ENCODE measurements at regions not wholly inside any gene's neighbourhood (a gene's known extent, or its start where the extent isn't known, plus 50 kb on each side); places are given as distances from the start of the nearest gene placed in this dataset.

DNA sequence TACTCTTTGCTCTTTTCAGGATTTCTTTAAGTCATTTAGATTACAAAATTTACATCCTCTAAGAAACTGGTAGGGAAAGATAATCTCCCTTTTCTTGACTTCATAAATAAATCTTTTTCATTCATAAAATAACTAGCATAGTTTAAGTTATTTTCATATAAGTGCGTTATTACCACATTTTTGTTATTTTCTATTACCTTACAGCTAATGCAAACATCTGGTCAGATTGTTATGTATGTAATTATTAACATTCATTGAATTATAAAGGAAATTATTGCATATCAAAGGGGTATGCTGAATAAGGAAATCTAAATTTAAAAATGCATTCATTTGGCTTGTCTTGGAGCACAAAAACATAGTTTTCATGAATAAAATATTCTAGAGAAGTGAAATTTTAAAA, 55.3 kb upstream of the SLITRK1 start:
- TF ChIP-seq POLR2A (IDR thresholded peaks at IDR 0.05; ENCODE audit: low read depth, low read length) (no peak), POLR2AphosphoS5 (IDR thresholded peaks at IDR 0.05; ENCODE audit: low read depth, low read length) (no peak), TAF1 (IDR thresholded peaks at IDR 0.05; ENCODE audit: low read depth, low read length) (no peak), POU2F2 (IDR thresholded peaks at IDR 0.05; ENCODE audit: low read depth, low read length) (no peak), SPI1 (IDR thresholded peaks at IDR 0.05; ENCODE audit: low read depth, low read length) (no peak)

Measured in GM12891 (cell line).